ENCODE measurements at regions not wholly inside any gene's neighbourhood (a gene's known extent, or its start where the extent isn't known, plus 50 kb on each side); places are given as distances from the start of the nearest gene placed in this dataset.

- TF ChIP-seq NKRF (conservative IDR thresholded peaks at IDR 0.05) (no peak), ATF7 (IDR thresholded peaks at IDR 0.05; ENCODE audit: low read depth) (no peak), PBX3 (IDR thresholded peaks at IDR 0.05; ENCODE audit: insufficient replicate concordance, low read depth, low read length) (no peak), NR2C1 (IDR thresholded peaks at IDR 0.05) (no peak), PML (IDR thresholded peaks at IDR 0.05; ENCODE audit: low read length) (no peak), IRF3 (IDR thresholded peaks at IDR 0.05) (no peak), PAX5 (IDR thresholded peaks at IDR 0.05; ENCODE audit: borderline replicate concordance, low read depth, low read length) (no peak)
Observed at GRCh38 chr11:70000228-70000627, 77.9 kb upstream of the ANO1 start (continued).

GRCh38 chr11:70001246-70001645, 76.9 kb upstream of the ANO1 start:
- SMC1A ChIA-PET (ENCODE audit: uncharacterized antibody, unreplicated experiment), result no interaction called here
- CTCF ChIA-PET, result no interaction called here
- no peaks in the 10 kb centered on the region for H4K20me1 ChIP-seq (ENCODE audit: control insufficient read depth, insufficient read depth)
- RAD21 ChIA-PET (ENCODE audit: unreplicated experiment), result no interaction called here
- H3K27ac ChIP-seq (ENCODE audit: control insufficient read depth, insufficient read depth), result no peak overlapping the region
- no peaks in the 10 kb centered on the region for H3K79me2 ChIP-seq (ENCODE audit: control insufficient read depth, insufficient read depth, low read length)
- in situ Hi-C loops (cut with MboI) (no loop called here), intact Hi-C loops (cut with micrococcal nuclease; ENCODE audit: unreplicated experiment) (no loop called here)
- no peaks in the 10 kb centered on the region for H3K4me1 ChIP-seq (ENCODE audit: control insufficient read depth, insufficient read depth, low read length)
- no peaks in the 10 kb centered on the region for H3K36me3 ChIP-seq (ENCODE audit: control insufficient read depth in 2 of 2, insufficient read depth in 2 of 2, low read length in 1 of 2)
- WGBS (ENCODE audit: insufficient coverage, insufficient replicate concordance, low lambda C conversion rate, missing lambda C conversion rate), result 34% methylated on average over 6 of the region's 6 CpGs
- no peak overlapping the region for H3K4me2 ChIP-seq (ENCODE audit: control insufficient read depth, insufficient read depth)
- H3K4me3 ChIP-seq, result no peak overlapping the region
- FAIRE-seq (no peak), DNase-seq (ENCODE audit: low read depth, low spot score) (no peak), ATAC-seq (no peak)
- no peaks in the 10 kb centered on the region for H3K27me3 ChIP-seq (replicated peaks in 1 of 2; ENCODE audit: control insufficient read depth in 2 of 2, insufficient read depth in 2 of 2, low read length in 1 of 2)
- H3K9ac ChIP-seq (ENCODE audit: control insufficient read depth, insufficient read depth, low read length), result no peak overlapping the region
- BruUV-seq (replicated peaks), result no TSS peak
- no peak overlapping the region for H2AFZ ChIP-seq (ENCODE audit: control insufficient read depth, low read depth, low read length)
- POLR2A ChIA-PET, result no interaction called here
- H3K9me3 ChIP-seq (replicated peaks; ENCODE audit: control insufficient read depth, insufficient read depth, low read length), result no peaks in the 10 kb centered on the region
- no peak for TF ChIP-seq ZSCAN29 (IDR thresholded peaks at IDR 0.05)
- no peak for TF ChIP-seq IRF5 (IDR thresholded peaks at IDR 0.05; ENCODE audit: borderline replicate concordance)
- no peak for TF ChIP-seq PKNOX1 (IDR thresholded peaks at IDR 0.05)
- no peak for TF ChIP-seq GATAD2B (conservative IDR thresholded peaks at IDR 0.05; ENCODE audit: low read depth)
- no peak for TF ChIP-seq ZNF384 (IDR thresholded peaks at IDR 0.05; ENCODE audit: borderline replicate concordance, low read depth, low read length)
- no peak for TF ChIP-seq CBX5 (IDR thresholded peaks at IDR 0.05; ENCODE audit: low read depth)
- no peak for TF ChIP-seq E2F4 (IDR thresholded peaks at IDR 0.05; ENCODE audit: low read depth, low read length)
- TF ChIP-seq SUPT20H (IDR thresholded peaks at IDR 0.05; ENCODE audit: borderline replicate concordance, control insufficient read depth, low read depth, low read length), result no peak

Data from GM12878 (cell line).